ENCODE measurements at regions not wholly inside any gene's neighbourhood (a gene's known extent, or its start where the extent isn't known, plus 50 kb on each side); places are given as distances from the start of the nearest gene placed in this dataset.

- no peaks in the 10 kb centered on the region for H3K9me3 ChIP-seq (ENCODE audit: control extremely low read depth in 1 of 5, control insufficient read depth in 4 of 5, insufficient read depth in 2 of 5, low read depth in 1 of 5, low read length in 4 of 5)
- WGBS (ENCODE audit: insufficient coverage): 0% methylated on average over 1 of the region's 1 CpG
- DNase-seq: no peak
- no peak overlapping the region for H3K4me3 ChIP-seq (ENCODE audit: control insufficient read depth in 1 of 7, extremely low read depth in 1 of 7, insufficient read depth in 4 of 7, low read depth in 2 of 7, low read length in 6 of 7)
- POLR2A ChIA-PET: no interaction called here
- H3K27me3 ChIP-seq (replicated peaks in 2 of 5; ENCODE audit: control insufficient read depth in 4 of 5, insufficient read depth in 5 of 5, low read length in 4 of 5): peaks cover 0 to 4% (median 0%) of the 10 kb centered on the region in 5 experiments
- H3K4me1 ChIP-seq (ENCODE audit: control extremely low read depth in 1 of 4, control insufficient read depth in 4 of 4, insufficient read depth in 4 of 4, low read length in 3 of 4): no peaks in the 10 kb centered on the region
- CTCF ChIA-PET: interaction anchor here (2.7 kb wide), 1 partner anchor 14 kb away, joined by 11 read pairs; no protein-coding TSS in a partner anchor
- H3K27ac ChIP-seq (ENCODE audit: insufficient read depth in 1 of 2, low read depth in 1 of 2, low read length in 2 of 2, poor library complexity in 1 of 2, severe bottlenecking in 2 of 2): no peak overlapping the region
- no peaks in the 10 kb centered on the region for H3K36me3 ChIP-seq (ENCODE audit: control insufficient read depth in 4 of 4, insufficient read depth in 4 of 4, low read length in 3 of 4)
These were observed 108.9 kb upstream of the LGALSL start for GRCh38 chr2:64344999-64345576.

- peaks cover 0 to 4% (median 0%) of the 10 kb centered on the region in 5 experiments for H3K27me3 ChIP-seq (replicated peaks in 2 of 5; ENCODE audit: control insufficient read depth in 4 of 5, insufficient read depth in 5 of 5, low read length in 4 of 5)
- H3K36me3 ChIP-seq (ENCODE audit: control insufficient read depth in 4 of 4, insufficient read depth in 4 of 4, low read length in 3 of 4): no peaks in the 10 kb centered on the region
- no peak overlapping the region for H3K4me3 ChIP-seq (ENCODE audit: control insufficient read depth in 1 of 7, extremely low read depth in 1 of 7, insufficient read depth in 4 of 7, low read depth in 2 of 7, low read length in 6 of 7)
- no peaks in the 10 kb centered on the region for H3K9me3 ChIP-seq (ENCODE audit: control extremely low read depth in 1 of 5, control insufficient read depth in 4 of 5, insufficient read depth in 2 of 5, low read depth in 1 of 5, low read length in 4 of 5)
- WGBS (ENCODE audit: insufficient coverage): no CpG with 5 or more reads among the region's 2 CpGs
- DNase-seq: no peak
- POLR2A ChIA-PET: no interaction called here
- H3K27ac ChIP-seq (ENCODE audit: insufficient read depth in 1 of 2, low read depth in 1 of 2, low read length in 2 of 2, poor library complexity in 1 of 2, severe bottlenecking in 2 of 2): no peak overlapping the region
- H3K4me1 ChIP-seq (ENCODE audit: control extremely low read depth in 1 of 4, control insufficient read depth in 4 of 4, insufficient read depth in 4 of 4, low read length in 3 of 4): no peaks in the 10 kb centered on the region
- CTCF ChIA-PET: interaction anchor here (1.3 to 2.7 kb wide), 4 partner anchors 15 to 142 kb away, joined by 4 to 16 read pairs (median 8); no protein-coding TSS in a partner anchor
These were observed 108.0 kb upstream of the LGALSL start for GRCh38 chr2:64345998-64346397.

- Histone ChIP-seq H3K27me3 (replicated peaks in 2 of 5; ENCODE audit: control insufficient read depth in 4 of 5, insufficient read depth in 5 of 5, low read length in 4 of 5) (peaks cover 0 to 2% (median 0%) of the 10 kb centered on the region in 5 experiments), H3K27ac (ENCODE audit: insufficient read depth in 1 of 2, low read depth in 1 of 2, low read length in 2 of 2, poor library complexity in 1 of 2, severe bottlenecking in 2 of 2) (no peak overlapping the region), H3K36me3 (ENCODE audit: control insufficient read depth in 4 of 4, insufficient read depth in 4 of 4, low read length in 3 of 4) (no peaks in the 10 kb centered on the region), H3K9me3 (ENCODE audit: control extremely low read depth in 1 of 5, control insufficient read depth in 4 of 5, insufficient read depth in 2 of 5, low read depth in 1 of 5, low read length in 4 of 5) (peaks cover 0 to 3% (median 0%) of the 10 kb centered on the region in 5 experiments), H3K4me3 (ENCODE audit: control insufficient read depth in 1 of 7, extremely low read depth in 1 of 7, insufficient read depth in 4 of 7, low read depth in 2 of 7, low read length in 6 of 7) (no peak overlapping the region), H3K4me1 (ENCODE audit: control extremely low read depth in 1 of 4, control insufficient read depth in 4 of 4, insufficient read depth in 4 of 4, low read length in 3 of 4) (no peaks in the 10 kb centered on the region)
- no peak for DNase-seq
- ChIA-PET POLR2A (no interaction called here), CTCF (interaction anchor here (1.1 to 2.7 kb wide), 3 partner anchors 9 to 139 kb away, joined by 3 to 16 read pairs (median 5); no protein-coding TSS in a partner anchor)
- 91% methylated on average over 4 of the region's 6 CpGs for WGBS (ENCODE audit: insufficient coverage)
These were observed 105.4 kb upstream of the LGALSL start for GRCh38 chr2:64348386-64349130.

- ChIA-PET POLR2A (no interaction called here), CTCF (interaction anchor here (1.1 to 2.2 kb wide), 2 partner anchors 10 to 139 kb away, joined by 3 to 5 read pairs; no protein-coding TSS in a partner anchor)
These were observed 104.8 kb upstream of the LGALSL start for GRCh38 chr2:64349131-64349530.

GRCh38 chr2:64350996-64351395, 103.0 kb upstream of the LGALSL start:
- WGBS (ENCODE audit: insufficient coverage): 100% methylated on average over 1 of the region's 2 CpGs
- ChIA-PET POLR2A (no interaction called here), CTCF (no interaction called here)
- H3K4me1 ChIP-seq (ENCODE audit: control extremely low read depth in 1 of 4, control insufficient read depth in 4 of 4, insufficient read depth in 4 of 4, low read length in 3 of 4): peaks cover 0 to 4% (median 1%) of the 10 kb centered on the region in 4 experiments
- H3K27me3 ChIP-seq (replicated peaks in 2 of 5; ENCODE audit: control insufficient read depth in 4 of 5, insufficient read depth in 5 of 5, low read length in 4 of 5): no peaks in the 10 kb centered on the region
- no peak for DNase-seq
- H3K4me3 ChIP-seq (ENCODE audit: control insufficient read depth in 1 of 7, extremely low read depth in 1 of 7, insufficient read depth in 4 of 7, low read depth in 2 of 7, low read length in 6 of 7): no peak overlapping the region
- peaks cover 0 to 3% (median 0%) of the 10 kb centered on the region in 5 experiments for H3K9me3 ChIP-seq (ENCODE audit: control extremely low read depth in 1 of 5, control insufficient read depth in 4 of 5, insufficient read depth in 2 of 5, low read depth in 1 of 5, low read length in 4 of 5)
- H3K36me3 ChIP-seq (ENCODE audit: control insufficient read depth in 4 of 4, insufficient read depth in 4 of 4, low read length in 3 of 4): no peaks in the 10 kb centered on the region
- H3K27ac ChIP-seq (ENCODE audit: insufficient read depth in 1 of 2, low read depth in 1 of 2, low read length in 2 of 2, poor library complexity in 1 of 2, severe bottlenecking in 2 of 2): no peak overlapping the region

More at GRCh38 chr2:64349131-64349530, 104.8 kb upstream of the LGALSL start:
- no peaks in the 10 kb centered on the region for H3K36me3 ChIP-seq (ENCODE audit: control insufficient read depth in 4 of 4, insufficient read depth in 4 of 4, low read length in 3 of 4)
- 100% methylated on average over 1 of the region's 2 CpGs for WGBS (ENCODE audit: insufficient coverage)
- no peak for DNase-seq
- peaks cover 0 to 2% (median 0%) of the 10 kb centered on the region in 5 experiments for H3K27me3 ChIP-seq (replicated peaks in 2 of 5; ENCODE audit: control insufficient read depth in 4 of 5, insufficient read depth in 5 of 5, low read length in 4 of 5)
- H3K9me3 ChIP-seq (ENCODE audit: control extremely low read depth in 1 of 5, control insufficient read depth in 4 of 5, insufficient read depth in 2 of 5, low read depth in 1 of 5, low read length in 4 of 5): peaks cover 0 to 3% (median 0%) of the 10 kb centered on the region in 5 experiments
- H3K4me3 ChIP-seq (ENCODE audit: control insufficient read depth in 1 of 7, extremely low read depth in 1 of 7, insufficient read depth in 4 of 7, low read depth in 2 of 7, low read length in 6 of 7): no peak overlapping the region
- no peaks in the 10 kb centered on the region for H3K4me1 ChIP-seq (ENCODE audit: control extremely low read depth in 1 of 4, control insufficient read depth in 4 of 4, insufficient read depth in 4 of 4, low read length in 3 of 4)
- no peak overlapping the region for H3K27ac ChIP-seq (ENCODE audit: insufficient read depth in 1 of 2, low read depth in 1 of 2, low read length in 2 of 2, poor library complexity in 1 of 2, severe bottlenecking in 2 of 2)

GRCh38 chr2:64352292-64352691, 101.7 kb upstream of the LGALSL start:
- peaks cover 0 to 3% (median 0%) of the 10 kb centered on the region in 5 experiments for H3K9me3 ChIP-seq (ENCODE audit: control extremely low read depth in 1 of 5, control insufficient read depth in 4 of 5, insufficient read depth in 2 of 5, low read depth in 1 of 5, low read length in 4 of 5)
- H3K27me3 ChIP-seq (replicated peaks in 2 of 5; ENCODE audit: control insufficient read depth in 4 of 5, insufficient read depth in 5 of 5, low read length in 4 of 5): peaks cover 0 to 3% (median 0%) of the 10 kb centered on the region in 5 experiments
- WGBS (ENCODE audit: insufficient coverage): no CpG with 5 or more reads among the region's 1 CpG
- ChIA-PET POLR2A (no interaction called here), CTCF (no interaction called here)
- no peak for DNase-seq
- no peak overlapping the region for H3K27ac ChIP-seq (ENCODE audit: insufficient read depth in 1 of 2, low read depth in 1 of 2, low read length in 2 of 2, poor library complexity in 1 of 2, severe bottlenecking in 2 of 2)
- H3K4me3 ChIP-seq (ENCODE audit: control insufficient read depth in 1 of 7, extremely low read depth in 1 of 7, insufficient read depth in 4 of 7, low read depth in 2 of 7, low read length in 6 of 7): no peak overlapping the region
- H3K36me3 ChIP-seq (ENCODE audit: control insufficient read depth in 4 of 4, insufficient read depth in 4 of 4, low read length in 3 of 4): no peaks in the 10 kb centered on the region
- H3K4me1 ChIP-seq (ENCODE audit: control extremely low read depth in 1 of 4, control insufficient read depth in 4 of 4, insufficient read depth in 4 of 4, low read length in 3 of 4): peaks cover 0 to 4% (median 1%) of the 10 kb centered on the region in 4 experiments

Data from common myeloid progenitor, CD34-positive (primary cell).